IMR-90 (cell line): ENCODE measurements at regions not wholly inside any gene's neighbourhood (a gene's known extent, or its start where the extent isn't known, plus 50 kb on each side); places are given as distances from the start of the nearest gene placed in this dataset.

Source experiments
- ATAC-seq: fragments of 200-7000 bp; cut with Tn5 transposase; 2 replicates; pipeline ENCODE4 v1.9.1; 2020; ENCODE audit warnings: low read depth, mild to moderate bottlenecking, moderate library complexity
- BruUV-seq: library from RNA; stranded (reverse); fragments of 400-500 nt; replicated peaks from 2 replicates; lab custom pipeline; 2021; lab: Mats Ljungman, UMichigan
- CTCF ChIA-PET: fragments of 300-600 bp; formaldehyde crosslinking; extraction: SDS; loops from one replicate; lab custom pipeline; 2021; ENCODE audit warnings: antibody characterized with exemption; lab: Yijun Ruan, JAX
- POLR2A ChIA-PET: fragments of 300-600 bp; sonication (Branson Sonifier 250); formaldehyde crosslinking; loops from one replicate; lab custom pipeline; 2022; ENCODE audit warnings: antibody characterized with exemption; ENCODE audit not compliant: unreplicated experiment; lab: Charles Lee
- DNase-seq: peaks from one replicate; pipeline ENCODE4 v3.0.0; 2013
- H2AFZ ChIP-seq: replicated peaks from 2 replicates; pipeline ENCODE3; 2013; ENCODE audit warnings: low read length, mild to moderate bottlenecking; ENCODE audit not compliant: poor library complexity
- H2AK5ac ChIP-seq: 2 replicates; pipeline ENCODE4 v1.6.1; 2013; ENCODE audit warnings: low read depth, low read length, inconsistent platforms
- H2AK9ac ChIP-seq: replicated peaks from 2 replicates; pipeline ENCODE3; 2013; ENCODE audit warnings: mild to moderate bottlenecking, low read depth, low read length, moderate library complexity; ENCODE audit not compliant: poor library complexity
- H2BK120ac ChIP-seq: 2 replicates; pipeline ENCODE4 v1.6.1; 2013; ENCODE audit warnings: low read depth, low read length, inconsistent platforms
- H2BK15ac ChIP-seq: 3 replicates; pipeline ENCODE4 v1.6.1; 2013; ENCODE audit warnings: low read depth, low read length, inconsistent platforms
- H2BK20ac ChIP-seq: 2 replicates; pipeline ENCODE4 v1.6.1; 2013; ENCODE audit warnings: low read depth, mild to moderate bottlenecking, inconsistent platforms, low read length, moderate library complexity
- H2BK5ac ChIP-seq: 2 replicates; pipeline ENCODE4 v1.6.1; 2013; ENCODE audit warnings: mild to moderate bottlenecking, low read depth, low read length, inconsistent platforms; ENCODE audit not compliant: poor library complexity, severe bottlenecking
- H3K14ac ChIP-seq: replicated peaks from 2 replicates; pipeline ENCODE4 v1.6.1; 2013; ENCODE audit warnings: low read depth, low read length, inconsistent platforms
- H3K18ac ChIP-seq: 2 replicates; pipeline ENCODE4 v1.6.1; 2013; ENCODE audit warnings: low read depth, low read length, control low read depth
- H3K23ac ChIP-seq: 2 replicates; pipeline ENCODE4 v1.6.1; 2013; ENCODE audit warnings: low read depth, low read length, inconsistent platforms
- H3K27ac ChIP-seq: 2 replicates; pipeline ENCODE4 v1.5.1; 2013; ENCODE audit warnings: mild to moderate bottlenecking, control low read depth, low read length; ENCODE audit not compliant: insufficient read depth
- H3K27me3 ChIP-seq: 2 replicates; pipeline ENCODE4 v1.6.1; 2013; ENCODE audit warnings: low read length; ENCODE audit not compliant: control insufficient read depth, insufficient read depth
- H3K36me3 ChIP-seq: 2 replicates; pipeline ENCODE4 v1.6.1; 2013; ENCODE audit warnings: low read length, mixed read lengths; ENCODE audit not compliant: control insufficient read depth, insufficient read depth
- H3K4ac ChIP-seq: 2 replicates; pipeline ENCODE4 v1.6.1; 2013; ENCODE audit warnings: low read depth, low read length, inconsistent platforms
- H3K4me1 ChIP-seq: 2 replicates; pipeline ENCODE4 v1.6.1; 2013; ENCODE audit warnings: low read length, mixed read lengths; ENCODE audit not compliant: control insufficient read depth, insufficient read depth
- H3K4me2 ChIP-seq: 2 replicates; pipeline ENCODE4 v1.6.1; 2013; ENCODE audit warnings: low read depth, mild to moderate bottlenecking, control low read depth, low read length, moderate library complexity
- H3K4me3 ChIP-seq: 2 replicates; pipeline ENCODE4 v1.5.1; 2013; ENCODE audit warnings: low read depth, mild to moderate bottlenecking, control low read depth, low read length, moderate library complexity; ENCODE audit not compliant: insufficient read depth
- H3K56ac ChIP-seq: 2 replicates; pipeline ENCODE4 v1.6.1; 2013; ENCODE audit warnings: low read length, inconsistent platforms; ENCODE audit not compliant: insufficient read depth; ENCODE audit errors: extremely low read depth
- H3K79me1 ChIP-seq, 2 experiments: 2 replicates each; pipeline ENCODE4 v1.6.1; 2013; ENCODE audit warnings: low read length in 2 of 2, inconsistent platforms in 1 of 2, low read depth in 1 of 2
- H3K9ac ChIP-seq: 2 replicates; pipeline ENCODE4 v1.6.1; 2013; ENCODE audit warnings: low read depth, low read length, control low read depth
- H3K9me1 ChIP-seq: 2 replicates; pipeline ENCODE4 v1.6.1; 2013; ENCODE audit warnings: low read length, inconsistent platforms; ENCODE audit not compliant: insufficient read depth
- H3K9me3 ChIP-seq: 2 replicates; pipeline ENCODE4 v1.6.1; 2013; ENCODE audit warnings: low read length; ENCODE audit not compliant: control insufficient read depth, insufficient read depth
- H4K20me1 ChIP-seq: 2 replicates; pipeline ENCODE4 v1.6.1; 2013; ENCODE audit warnings: low read length, inconsistent platforms; ENCODE audit not compliant: insufficient read depth
- H4K5ac ChIP-seq: 2 replicates; pipeline ENCODE4 v1.6.1; 2013; ENCODE audit warnings: mild to moderate bottlenecking, low read depth, low read length, control low read depth
- H4K8ac ChIP-seq, 2 experiments: 2 replicates each; pipeline ENCODE4 v1.6.1; 2013; ENCODE audit warnings: low read depth in 2 of 2, low read length in 2 of 2, control low read depth in 1 of 2, inconsistent platforms in 1 of 2
- H4K91ac ChIP-seq: 2 replicates; pipeline ENCODE4 v1.6.1; 2013; ENCODE audit warnings: low read depth, low read length, inconsistent platforms; ENCODE audit not compliant: insufficient read depth
- FOS ChIP-seq: fragments of 150-350 bp; IDR thresholded peaks from 2 replicates; pipeline ENCODE4 v1.6.1; 2016; ENCODE audit warnings: low read depth, low read length
- MAZ ChIP-seq: IDR thresholded peaks from 2 replicates; pipeline ENCODE4 v1.6.1; 2012; ENCODE audit warnings: low read depth, mild to moderate bottlenecking, low read length, improper control_type of control experiment, moderate library complexity, borderline replicate concordance
- RAD21 ChIP-seq: IDR thresholded peaks from 2 replicates; pipeline ENCODE4 v1.6.1; 2012; ENCODE audit warnings: low read length, improper control_type of control experiment
- WGBS, 2 experiments: methylation state at CpG; one replicate each; pipeline versions ENCODE4 v1.1.5 to v1.1.7; 2013; ENCODE audit warnings: missing lambda C conversion rate in 2 of 2; ENCODE audit not compliant: insufficient read length in 1 of 2; ENCODE audit errors: extremely low coverage in 2 of 2; 5-methylcytosine and 5-hydroxymethylcytosine counted together
- dilution Hi-C: fragments of 300-500 bp; cut with HindIII; formaldehyde crosslinking; loops from one replicate; pipeline ENCODE4 v1.14.3; 2018; ENCODE audit warnings: low sequenced_read_pairs; ENCODE audit not compliant: unreplicated experiment
- in situ Hi-C: fragments of 300-500 bp; cut with MboI; formaldehyde crosslinking; loops from 3 replicates; pipeline ENCODE4 v1.14.3; 2019; ENCODE audit warnings: low sequenced_read_pairs, inconsistent platforms, mixed read lengths
- intact Hi-C: fragments of 100-400 bp; cut with micrococcal nuclease; formaldehyde crosslinking; loops from 2 replicates; pipeline ENCODE4 v1.10.0; 2022

GRCh38 chr2:856041-856440 is 94.6 kb upstream of the SNTG2 start:
- H2BK5ac ChIP-seq = no peak overlapping the region
- DNase-seq (no peak), ATAC-seq (no peak)
- H2BK120ac ChIP-seq = no peak overlapping the region
- no peaks in the 10 kb centered on the region for H3K79me1 ChIP-seq
- H2AK9ac ChIP-seq = no peak overlapping the region
- H3K9ac ChIP-seq = no peak overlapping the region
- H4K20me1 ChIP-seq = no peaks in the 10 kb centered on the region
- no peak overlapping the region for H2BK15ac ChIP-seq
- no peaks in the 10 kb centered on the region for H3K36me3 ChIP-seq
- ChIA-PET CTCF (interaction anchor here (0.8 kb wide), 1 partner anchor 808 kb away, joined by 3 read pairs; no protein-coding TSS in a partner anchor), POLR2A (no interaction called here)
- no peak overlapping the region for H2AFZ ChIP-seq
- no peak overlapping the region for H2BK20ac ChIP-seq
- no peak overlapping the region for H3K4ac ChIP-seq
- TF ChIP-seq RAD21 = no peak
- no peak for TF ChIP-seq MAZ
- no peak for TF ChIP-seq FOS
- H3K23ac ChIP-seq = no peak overlapping the region
- H3K9me1 ChIP-seq = no peaks in the 10 kb centered on the region
- no peak overlapping the region for H3K14ac ChIP-seq
- intact Hi-C loops (no loop called here), in situ Hi-C loops (loop anchor here (10.0 kb wide), 1 partner anchor 689 kb away; no protein-coding TSS in a partner anchor), dilution Hi-C loops (no loop called here)
- WGBS, 2 experiments = no CpG with 5 or more reads among the region's 2 CpGs
- H3K4me3 ChIP-seq = no peak overlapping the region
- no TSS peak for BruUV-seq
- H3K18ac ChIP-seq = no peak overlapping the region
- H2AK5ac ChIP-seq = no peak overlapping the region
- no peak overlapping the region for H4K91ac ChIP-seq
- no peak overlapping the region for H3K56ac ChIP-seq
- no peaks in the 10 kb centered on the region for H3K27me3 ChIP-seq
- H3K4me2 ChIP-seq = no peak overlapping the region
- no peak overlapping the region for H4K5ac ChIP-seq
- H3K9me3 ChIP-seq = peaks cover 8% of the 10 kb centered on the region; the same call in 1 of the 2 replicates
- H3K4me1 ChIP-seq = no peaks in the 10 kb centered on the region
- H4K8ac ChIP-seq = no peak overlapping the region
- H3K27ac ChIP-seq = no peak overlapping the region
